A549 (cell line): ENCODE measurements at regions not wholly inside any gene's neighbourhood (a gene's known extent, or its start where the extent isn't known, plus 50 kb on each side); places are given as distances from the start of the nearest gene placed in this dataset.
A peak's percentile ranks its signal among the peaks of the same experiment; 100 is the strongest.

Source experiments
- ATAC-seq, 2 experiments: fragments of 200-7000 bp in 1 of 2; fragments of >200 bp in 1 of 2; cut with Nextera tagmentation in 1 of 2; cut with Tn5 transposase in 1 of 2; 3 replicates each; pipeline versions ENCODE4 v1.8.0 to v1.9.1; 2018 to 2020; ENCODE audit warnings: mild to moderate bottlenecking in 1 of 2, moderate library complexity in 1 of 2
- CTCF ChIA-PET: fragments of 300-600 bp; sonication (Branson Sonifier 250); formaldehyde crosslinking; extraction: SDS; loops from one replicate; lab custom pipeline; 2021; ENCODE audit warnings: antibody characterized with exemption, inconsistent platforms; lab: Yijun Ruan, JAX
- POLR2A ChIA-PET: fragments of 350-600 bp; formaldehyde crosslinking; extraction: SDS; loops from one replicate; lab custom pipeline; 2021; ENCODE audit warnings: antibody characterized with exemption, inconsistent platforms; lab: Yijun Ruan, JAX
- DNase-seq, 2 experiments: peaks; one replicate each; pipeline versions ENCODE4 v3.0.0 to v3.0.0-alpha.2; 2011 to 2016; ENCODE audit warnings: low read depth in 1 of 2, low spot score in 1 of 2
- FAIRE-seq: peaks from 2 replicates; lab custom pipeline; 2011; peaks lifted over from hg19 to GRCh38; lab: Jason Lieb, UNC
- H3K27ac ChIP-seq, 2 experiments: fragments of >200 bp; sonication (Bioruptor Twin); formaldehyde crosslinking; 3 replicates each; pipeline ENCODE4 v1.5.1; 2016 to 2017
- H3K4me1 ChIP-seq: fragments of >200 bp; sonication (Bioruptor Twin); formaldehyde crosslinking; 3 replicates; pipeline ENCODE4 v1.6.1; 2016
- H3K4me2 ChIP-seq: fragments of >200 bp; sonication (Bioruptor Twin); formaldehyde crosslinking; 3 replicates; pipeline ENCODE4 v1.6.1; 2016
- H3K4me3 ChIP-seq: fragments of >200 bp; sonication (Bioruptor Twin); formaldehyde crosslinking; 3 replicates; pipeline ENCODE4 v1.5.1; 2016
- H3K9me3 ChIP-seq: fragments of >200 bp; sonication (Bioruptor Twin); formaldehyde crosslinking; 3 replicates; pipeline ENCODE4 v1.6.1; 2016
- BHLHE40 ChIP-seq: IDR thresholded peaks from 2 replicates; pipeline ENCODE4 v1.6.1; 2012; ENCODE audit warnings: low read depth, low read length, inconsistent platforms
- CHD2 ChIP-seq: fragments of 150-350 bp; IDR thresholded peaks from 2 replicates; pipeline ENCODE4 v1.6.1; 2014; ENCODE audit warnings: low read length; ENCODE audit not compliant: partially characterized antibody
- FOSL2 ChIP-seq, 2 experiments: fragments of 450-650 bp in 1 of 2; fragments of >200 bp in 1 of 2; sonication (Bioruptor Twin) in 1 of 2; formaldehyde crosslinking; IDR thresholded peaks; 2 replicates each; pipeline versions ENCODE4 v1.5.0 to v1.6.1; 2016 to 2020; ENCODE audit warnings: mild to moderate bottlenecking in 1 of 2, moderate library complexity in 1 of 2
- FOXS1 ChIP-seq: fragments of 250-450 bp; sonication (Bioruptor Pico); IDR thresholded peaks from 2 replicates; pipeline ENCODE4 v1.5.0; 2020; ENCODE audit warnings: mild to moderate bottlenecking, moderate library complexity
- HEYL ChIP-seq: fragments of 250-450 bp; sonication (Bioruptor Pico); IDR thresholded peaks from 2 replicates; pipeline ENCODE4 v1.8.0; 2021; ENCODE audit warnings: mild to moderate bottlenecking, moderate library complexity
- HOXB5 ChIP-seq: fragments of 250-450 bp; sonication (Bioruptor Pico); IDR thresholded peaks from 2 replicates; pipeline ENCODE4 v1.5.0; 2020; ENCODE audit warnings: mild to moderate bottlenecking, moderate library complexity
- JUN ChIP-seq, 2 experiments: fragments of >200 bp; sonication (Bioruptor Twin); formaldehyde crosslinking; IDR thresholded peaks; 2 replicates in 1 of 2; 3 replicates in 1 of 2; pipeline ENCODE4 v1.6.1; 2016 to 2017
- JUNB ChIP-seq: fragments of >200 bp; sonication (Bioruptor Twin); formaldehyde crosslinking; IDR thresholded peaks from 2 replicates; pipeline ENCODE4 v1.6.1; 2016
- MAFK ChIP-seq: fragments of 450-650 bp; IDR thresholded peaks from 2 replicates; pipeline ENCODE4 v1.6.1; 2014; ENCODE audit not compliant: partially characterized antibody
- NFE2L2 ChIP-seq: fragments of 150-350 bp; conservative IDR thresholded peaks from 2 replicates; pipeline ENCODE4 v1.6.1; 2014; ENCODE audit warnings: low read length
- PHF8 ChIP-seq: fragments of 200-600 bp; sonication (generic); IDR thresholded peaks from 2 replicates; pipeline ENCODE4 v1.6.1; 2016; ENCODE audit warnings: low read depth, mild to moderate bottlenecking, antibody characterized with exemption, moderate library complexity, borderline replicate concordance
- POLR2A ChIP-seq: IDR thresholded peaks from 2 replicates; pipeline ENCODE4 v1.6.1; 2012; ENCODE audit warnings: mild to moderate bottlenecking, low read length
- POLR2AphosphoS2 ChIP-seq: conservative IDR thresholded peaks from 2 replicates; pipeline ENCODE4 v1.6.1; 2012; ENCODE audit warnings: low read length, improper control_type of control experiment, inconsistent platforms
- RAD21 ChIP-seq, 2 experiments: fragments of >200 bp in 1 of 2; sonication (Bioruptor Twin) in 1 of 2; formaldehyde crosslinking in 1 of 2; IDR thresholded peaks in 1 of 2; conservative IDR thresholded peaks in 1 of 2; 2 replicates in 1 of 2; 3 replicates in 1 of 2; pipeline ENCODE4 v1.6.1; 2012 to 2018; ENCODE audit warnings: inconsistent platforms in 1 of 2
- RARB ChIP-seq: fragments of 250-450 bp; sonication (Bioruptor Pico); IDR thresholded peaks from 2 replicates; pipeline ENCODE4 v1.8.0; 2021; ENCODE audit warnings: mild to moderate bottlenecking, moderate library complexity
- RCOR1 ChIP-seq: fragments of 150-350 bp; IDR thresholded peaks from 2 replicates; pipeline ENCODE4 v1.6.1; 2014; ENCODE audit warnings: antibody characterized with exemption, low read length, low read depth
- RFX5 ChIP-seq: fragments of 450-650 bp; IDR thresholded peaks from 2 replicates; pipeline ENCODE4 v1.7.1; 2014; ENCODE audit warnings: antibody characterized with exemption, mild to moderate bottlenecking, moderate library complexity
- SMC3 ChIP-seq: fragments of >200 bp; sonication (Bioruptor Twin); formaldehyde crosslinking; IDR thresholded peaks from 3 replicates; pipeline ENCODE4 v1.6.1; 2018; ENCODE audit warnings: inconsistent platforms
- TP53 ChIP-seq: fragments of 250-450 bp; sonication (Bioruptor Pico); IDR thresholded peaks from 2 replicates; pipeline ENCODE4 v1.5.0; 2021; ENCODE audit warnings: mild to moderate bottlenecking, moderate library complexity
- WGBS: methylation state at CpG from one replicate; pipeline ENCODE4 v1.1.6; 2017; ENCODE audit errors: missing lambda C conversion rate; 5-methylcytosine and 5-hydroxymethylcytosine counted together
- TF ChIP-seq, protein P1 (sequence below): fragments of 250-450 bp; sonication (Bioruptor Pico); IDR thresholded peaks from 2 replicates; pipeline ENCODE4 v1.5.0; 2020; ENCODE audit warnings: low read depth, mild to moderate bottlenecking, moderate library complexity
- TF ChIP-seq, protein P2 (sequence below): fragments of >200 bp; sonication (Bioruptor Twin); formaldehyde crosslinking; IDR thresholded peaks from 3 replicates; pipeline ENCODE4 v1.5.1; 2016

DNA sequence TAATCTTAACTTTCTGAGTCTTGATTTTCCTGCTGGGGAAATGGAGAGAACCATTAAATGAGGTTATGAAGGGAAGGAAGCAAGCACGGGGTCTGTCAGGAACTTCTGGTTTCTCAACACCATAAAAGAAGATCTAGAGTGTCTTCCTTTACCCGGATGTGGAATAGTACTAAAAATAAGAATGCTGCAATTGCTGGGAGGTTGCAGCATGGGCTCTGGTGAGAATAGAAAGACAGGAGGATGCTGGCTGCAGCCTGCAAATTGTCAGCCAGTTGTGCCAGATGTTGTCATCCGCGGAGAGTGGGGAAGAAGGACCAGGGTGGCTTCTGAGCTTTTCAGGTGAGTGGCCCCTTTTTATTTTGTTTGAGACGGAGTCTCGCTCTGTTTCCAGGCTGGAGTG, 69.3 kb upstream of the STC2 start (continued):
- TF ChIP-seq, protein P1, sequence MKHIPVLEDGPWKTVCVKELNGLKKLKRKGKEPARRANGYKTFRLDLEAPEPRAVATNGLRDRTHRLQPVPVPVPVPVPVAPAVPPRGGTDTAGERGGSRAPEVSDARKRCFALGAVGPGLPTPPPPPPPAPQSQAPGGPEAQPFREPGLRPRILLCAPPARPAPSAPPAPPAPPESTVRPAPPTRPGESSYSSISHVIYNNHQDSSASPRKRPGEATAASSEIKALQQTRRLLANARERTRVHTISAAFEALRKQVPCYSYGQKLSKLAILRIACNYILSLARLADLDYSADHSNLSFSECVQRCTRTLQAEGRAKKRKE (CRISPR knock-in tag) = no peak
- no peak for TF ChIP-seq NFE2L2
- TF ChIP-seq SMC3 = no peak
- TF ChIP-seq JUN (IDR thresholded peaks at IDR 0.05) = no peak

- ATAC-seq (peak; percentile 70 to 84; a peak in 5 of 6 replicates), FAIRE-seq (no peak), DNase-seq (peak; percentile 20 to 23)
- TF ChIP-seq, protein P2, sequence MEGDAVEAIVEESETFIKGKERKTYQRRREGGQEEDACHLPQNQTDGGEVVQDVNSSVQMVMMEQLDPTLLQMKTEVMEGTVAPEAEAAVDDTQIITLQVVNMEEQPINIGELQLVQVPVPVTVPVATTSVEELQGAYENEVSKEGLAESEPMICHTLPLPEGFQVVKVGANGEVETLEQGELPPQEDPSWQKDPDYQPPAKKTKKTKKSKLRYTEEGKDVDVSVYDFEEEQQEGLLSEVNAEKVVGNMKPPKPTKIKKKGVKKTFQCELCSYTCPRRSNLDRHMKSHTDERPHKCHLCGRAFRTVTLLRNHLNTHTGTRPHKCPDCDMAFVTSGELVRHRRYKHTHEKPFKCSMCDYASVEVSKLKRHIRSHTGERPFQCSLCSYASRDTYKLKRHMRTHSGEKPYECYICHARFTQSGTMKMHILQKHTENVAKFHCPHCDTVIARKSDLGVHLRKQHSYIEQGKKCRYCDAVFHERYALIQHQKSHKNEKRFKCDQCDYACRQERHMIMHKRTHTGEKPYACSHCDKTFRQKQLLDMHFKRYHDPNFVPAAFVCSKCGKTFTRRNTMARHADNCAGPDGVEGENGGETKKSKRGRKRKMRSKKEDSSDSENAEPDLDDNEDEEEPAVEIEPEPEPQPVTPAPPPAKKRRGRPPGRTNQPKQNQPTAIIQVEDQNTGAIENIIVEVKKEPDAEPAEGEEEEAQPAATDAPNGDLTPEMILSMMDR = 0 out of 3 replicates have a peak, but pooled peaks have one; percentile 6
- no peak for TF ChIP-seq JUNB
- 79% methylated on average over 12 of the region's 14 CpGs for WGBS
- Histone ChIP-seq H3K27ac (no peak overlapping the region), H3K4me2 (no peak overlapping the region), H3K4me3 (no peak overlapping the region), H3K9me3 (peaks cover 17% of the 10 kb centered on the region), H3K4me1 (no peaks in the 10 kb centered on the region)
- POLR2A ChIA-PET = no interaction called here
- CTCF ChIA-PET = interaction anchor here (0.7 to 5.0 kb wide), 7 partner anchors 12 to 921 kb away, joined by 3 to 19 read pairs (median 3); no protein-coding TSS in a partner anchor
These were observed 68.2 kb upstream of the STC2 start for GRCh38 chr5:173396311-173396993.

DNA sequence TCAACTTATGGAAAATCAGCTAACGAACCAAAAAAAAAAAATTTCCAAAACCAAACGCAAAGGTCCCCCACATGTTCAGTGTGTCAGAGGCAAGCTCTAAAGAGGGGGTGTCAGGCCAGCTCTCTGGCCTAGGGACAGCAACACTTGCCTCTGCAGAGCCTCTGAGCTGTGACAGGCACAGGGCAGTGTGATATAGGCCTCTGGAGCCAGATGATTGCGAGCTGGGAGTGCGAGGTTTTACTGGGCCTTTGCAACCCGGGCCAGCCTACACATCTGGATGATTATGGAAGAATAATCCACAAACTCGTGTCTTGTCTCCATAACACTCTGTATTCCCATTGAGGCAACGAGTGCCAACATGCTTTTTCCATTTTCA, 67.7 kb upstream of the STC2 start:
- ChIA-PET POLR2A (no interaction called here), CTCF (interaction anchor here (0.8 to 5.0 kb wide), 6 partner anchors 16 to 921 kb away, joined by 3 to 19 read pairs (median 4); no protein-coding TSS in a partner anchor)
- DNase-seq = no peak
- Histone ChIP-seq H3K4me1 (no peaks in the 10 kb centered on the region), H3K27ac (no peak overlapping the region), H3K4me2 (no peak overlapping the region), H3K4me3 (no peak overlapping the region), H3K9me3 (peaks cover 20% of the 10 kb centered on the region)
- 65% methylated on average over 7 of the region's 7 CpGs for WGBS
- no peak for ATAC-seq
- no peak for TF ChIP-seq FOSL2 (IDR thresholded peaks at IDR 0.05)
- no peak for TF ChIP-seq FOSL2 (CRISPR knock-in tag; IDR thresholded peaks at IDR 0.05)
- no peak for TF ChIP-seq POLR2A
- TF ChIP-seq TP53 (CRISPR knock-in tag) = no peak
- FAIRE-seq = no peak

GRCh38 chr5:173395257-173395932, 67.2 kb upstream of the STC2 start:
- POLR2A ChIA-PET = no interaction called here

More at GRCh38 chr5:173395257-173395932, 67.2 kb upstream of the STC2 start:
- ATAC-seq (peak; percentile 63 to 69; a peak in 4 of 6 replicates), FAIRE-seq (no peak), DNase-seq (peak; percentile 12 to 18)
- Histone ChIP-seq H3K4me2 (no peak overlapping the region), H3K9me3 (peaks cover 20% of the 10 kb centered on the region), H3K4me1 (no peaks in the 10 kb centered on the region), H3K27ac (no peak overlapping the region), H3K4me3 (no peak overlapping the region)
- 27% methylated on average over 6 of the region's 6 CpGs for WGBS
- TF ChIP-seq FOXS1 (CRISPR knock-in tag) (no peak), RFX5 (no peak), HOXB5 (CRISPR knock-in tag) (no peak), NFE2L2 (no peak), HEYL (CRISPR knock-in tag) (no peak), POLR2AphosphoS2 (no peak), CHD2 (no peak), MAFK (no peak), SMC3 (no peak), POLR2A (no peak), BHLHE40 (no peak), RAD21 (conservative IDR thresholded peaks at IDR 0.05 in 1 of 2, IDR thresholded peaks at IDR 0.05 in 1 of 2) (no peak), RCOR1 (no peak), PHF8 (no peak), RARB (CRISPR knock-in tag) (no peak)
- CTCF ChIA-PET = interaction anchor here (0.6 to 5.0 kb wide), 7 partner anchors 16 to 1311 kb away, joined by 3 to 19 read pairs (median 3); no protein-coding TSS in a partner anchor
